SK-N-SH (cell line): ENCODE measurements at regions not wholly inside any gene's neighbourhood (a gene's known extent, or its start where the extent isn't known, plus 50 kb on each side); places are given as distances from the start of the nearest gene placed in this dataset.

Experiments used
- CTCF ChIA-PET: fragments of 300-600, 350-600 bp; formaldehyde crosslinking; extraction: SDS; loops from one replicate; lab custom pipeline; 2021; lab: Yijun Ruan, JAX
- POLR2A ChIA-PET: fragments of 350-600 bp; sonication (Branson Sonifier 250); formaldehyde crosslinking; extraction: SDS; loops from one replicate; lab custom pipeline; 2020; ENCODE audit warnings: antibody characterized with exemption, inconsistent platforms; lab: Yijun Ruan, JAX
- DNase-seq: peaks from one replicate; pipeline ENCODE4 v3.0.0; 2012
- H2AFZ ChIP-seq: fragments of 200-600 bp; sonication (generic); 2 replicates; pipeline ENCODE4 v1.8.1; 2016; ENCODE audit warnings: antibody characterized with exemption, mild to moderate bottlenecking, low read depth
- H3F3A ChIP-seq: fragments of 200-600 bp; sonication (generic); replicated peaks from 2 replicates; pipeline ENCODE3; 2016; ENCODE audit warnings: antibody characterized with exemption, mild to moderate bottlenecking; ENCODE audit not compliant: insufficient read depth
- H3K27ac ChIP-seq, 2 experiments: fragments of 200-500 bp in 1 of 2; fragments of 200-600 bp in 1 of 2; sonication (Bioruptor generic) in 1 of 2; sonication (generic), shearing (Covaris generic) in 1 of 2; 2 replicates each; pipeline versions ENCODE4 v1.5.1 to v1.6.1; 2014 to 2016; ENCODE audit warnings: low read depth in 2 of 2, inconsistent platforms in 1 of 2, low read length in 1 of 2, mild to moderate bottlenecking in 1 of 2, mixed read lengths in 1 of 2
- H3K27me3 ChIP-seq: fragments of 200-600 bp; sonication (generic), shearing (Covaris generic); 2 replicates; pipeline ENCODE4 v1.6.1; 2016; ENCODE audit warnings: mixed run types; ENCODE audit not compliant: insufficient read depth
- H3K36me3 ChIP-seq, 2 experiments: fragments of 200-500 bp in 1 of 2; fragments of 200-600 bp in 1 of 2; sonication (Bioruptor generic) in 1 of 2; sonication (generic) in 1 of 2; replicated peaks in 1 of 2; 2 replicates each; pipeline versions ENCODE3 to v1.5.1; 2014 to 2016; ENCODE audit warnings: low read length in 1 of 2, mild to moderate bottlenecking in 1 of 2; ENCODE audit not compliant: insufficient read depth in 2 of 2, control insufficient read depth in 1 of 2
- H3K4me1 ChIP-seq, 2 experiments: fragments of 200-500 bp in 1 of 2; fragments of 200-600 bp in 1 of 2; sonication (Bioruptor generic) in 1 of 2; sonication (generic), shearing (Covaris generic) in 1 of 2; 2 replicates each; pipeline versions ENCODE4 v1.5.1 to v1.6.1; 2014 to 2016; ENCODE audit warnings: low read depth in 1 of 2, low read length in 1 of 2, mixed run types in 1 of 2; ENCODE audit not compliant: insufficient read depth in 2 of 2, control insufficient read depth in 1 of 2
- H3K4me2 ChIP-seq: fragments of 200-600 bp; sonication (generic), shearing (Covaris generic); 2 replicates; pipeline ENCODE4 v1.6.1; 2017; ENCODE audit warnings: mixed run types
- H3K4me3 ChIP-seq, 2 experiments: fragments of 200-500 bp in 1 of 2; fragments of 200-600 bp in 1 of 2; sonication (Bioruptor generic) in 1 of 2; sonication (generic), shearing (Covaris generic) in 1 of 2; 2 replicates each; pipeline versions ENCODE4 v1.5.1 to v1.8.1; 2014 to 2016; ENCODE audit warnings: low read depth in 2 of 2, inconsistent platforms in 1 of 2, low read length in 1 of 2, mild to moderate bottlenecking in 1 of 2, mixed read lengths in 1 of 2, moderate library complexity in 1 of 2
- H3K79me2 ChIP-seq: fragments of 200-600 bp; sonication (generic); 2 replicates; pipeline ENCODE4 v1.8.1; 2017; ENCODE audit warnings: mild to moderate bottlenecking; ENCODE audit not compliant: insufficient read depth
- H3K9ac ChIP-seq: fragments of 200-600 bp; sonication (generic); 2 replicates; pipeline ENCODE4 v1.6.1; 2017; ENCODE audit warnings: mixed run types
- H3K9me2 ChIP-seq: fragments of 200-600 bp; sonication (generic); 2 replicates; pipeline ENCODE4 v1.6.1; 2017; ENCODE audit warnings: mixed run types
- H3K9me3 ChIP-seq: fragments of 200-600 bp; sonication (generic); 2 replicates; pipeline ENCODE4 v1.6.1; 2017; ENCODE audit warnings: mixed run types, mild to moderate bottlenecking, moderate library complexity
- H4K20me1 ChIP-seq: fragments of 200-600 bp; sonication (generic); 2 replicates; pipeline ENCODE4 v1.6.1; 2017; ENCODE audit warnings: mild to moderate bottlenecking, mixed run types; ENCODE audit not compliant: insufficient read depth
- CHD2 ChIP-seq: fragments of 150-350 bp; IDR thresholded peaks from 2 replicates; pipeline ENCODE4 v1.6.1; 2018; ENCODE audit warnings: low read length; ENCODE audit not compliant: partially characterized antibody
- CTCF ChIP-seq: fragments of 200-600 bp; sonication (generic); IDR thresholded peaks from 2 replicates; pipeline ENCODE4 v1.6.1; 2017; ENCODE audit warnings: antibody characterized with exemption, mild to moderate bottlenecking, moderate library complexity
- ELF1 ChIP-seq: IDR thresholded peaks from 2 replicates; pipeline ENCODE4 v1.4.0; 2012
- EP300 ChIP-seq, 2 experiments: IDR thresholded peaks; 2 replicates each; pipeline versions ENCODE4 v1.4.0 to v1.6.1; 2012; ENCODE audit warnings: borderline replicate concordance in 1 of 2, low read depth in 1 of 2, low read length in 1 of 2
- FOSL2 ChIP-seq: IDR thresholded peaks from 2 replicates; pipeline ENCODE4 v1.4.0; 2012; ENCODE audit warnings: low read depth, mild to moderate bottlenecking, moderate library complexity, borderline replicate concordance
- FOXM1 ChIP-seq: IDR thresholded peaks from 2 replicates; pipeline ENCODE4 v1.4.0; 2012; ENCODE audit warnings: low read depth, mild to moderate bottlenecking
- GABPA ChIP-seq: IDR thresholded peaks from 2 replicates; pipeline ENCODE4 v1.4.0; 2012; ENCODE audit warnings: low read depth, mild to moderate bottlenecking
- GATA2 ChIP-seq: sonication (generic); formaldehyde crosslinking; IDR thresholded peaks from 2 replicates; pipeline ENCODE4 v1.5.0; 2020; ENCODE audit warnings: mild to moderate bottlenecking, missing genetic modification reagents
- MEF2A ChIP-seq: IDR thresholded peaks from 2 replicates; pipeline ENCODE4 v1.4.0; 2012; ENCODE audit warnings: low read depth, borderline replicate concordance
- POLR2AphosphoS5 ChIP-seq: IDR thresholded peaks from 2 replicates; pipeline ENCODE4 v1.6.1; 2012; ENCODE audit warnings: low read depth, low read length
- RAD21 ChIP-seq: IDR thresholded peaks from 2 replicates; pipeline ENCODE4 v1.6.1; 2012; ENCODE audit warnings: mild to moderate bottlenecking, low read length
- RCOR1 ChIP-seq: fragments of 150-350 bp; IDR thresholded peaks from 2 replicates; pipeline ENCODE4 v1.6.1; 2017; ENCODE audit warnings: antibody characterized with exemption, low read length
- TAF1 ChIP-seq: IDR thresholded peaks from 2 replicates; pipeline ENCODE4 v1.6.1; 2012; ENCODE audit warnings: low read depth, mild to moderate bottlenecking, low read length, moderate library complexity, borderline replicate concordance
- WGBS: methylation state at CpG from one replicate; pipeline ENCODE4 v1.1.6; 2017; ENCODE audit warnings: low lambda C conversion rate; 5-methylcytosine and 5-hydroxymethylcytosine counted together
- TF ChIP-seq, protein P1 (sequence below): fragments of 150-350 bp; IDR thresholded peaks from 2 replicates; pipeline ENCODE4 v1.6.1; 2016; ENCODE audit warnings: mild to moderate bottlenecking, low read depth, low read length
- TF ChIP-seq, protein P2 (sequence below): fragments of 150-350 bp; IDR thresholded peaks from 2 replicates; pipeline ENCODE4 v1.6.1; 2017; ENCODE audit warnings: antibody characterized with exemption, low read length, low read depth, borderline replicate concordance
- TF ChIP-seq, protein P3 (sequence below): IDR thresholded peaks from 2 replicates; pipeline ENCODE4 v1.4.0; 2012; ENCODE audit warnings: low read depth, borderline replicate concordance
- TF ChIP-seq, protein P4 (sequence below): IDR thresholded peaks from 2 replicates; pipeline ENCODE4 v1.4.0; 2012; ENCODE audit warnings: low read depth, borderline replicate concordance

DNA sequence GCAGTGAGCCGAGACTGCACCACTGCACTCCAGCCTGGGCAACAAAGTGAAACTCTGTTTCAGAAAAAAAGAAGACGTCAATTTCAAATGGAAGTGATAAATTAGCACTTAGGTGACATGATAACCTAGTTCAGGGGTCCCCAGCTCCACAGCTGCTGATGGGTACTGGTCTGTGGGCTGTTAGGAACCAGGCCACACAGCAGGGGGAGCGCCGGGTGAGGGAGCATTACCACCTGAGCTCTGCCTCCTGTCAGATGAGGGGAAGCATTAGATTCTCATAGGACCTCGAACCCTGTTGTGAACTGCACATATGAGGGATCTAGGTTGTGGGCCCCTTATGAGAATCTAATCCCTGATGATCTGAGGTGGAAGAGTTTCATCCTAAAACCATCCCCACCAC, 253.0 kb downstream of the FOXL1 start:
- CTCF ChIA-PET = interaction anchor here (0.6 kb wide), 1 partner anchor 35 kb away, joined by 3 read pairs; no protein-coding TSS in a partner anchor
- H3K4me1 ChIP-seq = peaks cover 0 to 4% of the 10 kb centered on the region in 2 experiments; a peak in 1 of 4 replicates
- H3K79me2 ChIP-seq = no peaks in the 10 kb centered on the region
- no peak for TF ChIP-seq CHD2
- TF ChIP-seq CTCF = peak; percentile 21
- TF ChIP-seq, all 33 proteins: peak for 1
- Histone ChIP-seq H3K4me3 (no peak overlapping the region), H3K27me3 (peaks cover 54% of the 10 kb centered on the region), H2AFZ (no peak overlapping the region), H3K9ac (no peak overlapping the region), H4K20me1 (no peaks in the 10 kb centered on the region), H3K27ac (no peak overlapping the region), H3K36me3 (no peaks in the 10 kb centered on the region), H3K9me2 (no peaks in the 10 kb centered on the region), H3K4me2 (no peak overlapping the region), H3F3A (no peaks in the 10 kb centered on the region), H3K9me3 (no peaks in the 10 kb centered on the region)
- 12% methylated on average over 5 of the region's 5 CpGs for WGBS
- DNase-seq = no peak
- POLR2A ChIA-PET = no interaction called here

- peak overlapping the region; percentile 46; the same call in 1 of the 2 replicates for H3K4me2 ChIP-seq
- no peaks in the 10 kb centered on the region for H4K20me1 ChIP-seq
- H3K9ac ChIP-seq = no peak overlapping the region
- H3K4me1 ChIP-seq = peaks cover 0 to 4% of the 10 kb centered on the region in 2 experiments; a peak in 2 of 4 replicates
- no peak overlapping the region for H3K4me3 ChIP-seq
- TF ChIP-seq, protein P1, sequence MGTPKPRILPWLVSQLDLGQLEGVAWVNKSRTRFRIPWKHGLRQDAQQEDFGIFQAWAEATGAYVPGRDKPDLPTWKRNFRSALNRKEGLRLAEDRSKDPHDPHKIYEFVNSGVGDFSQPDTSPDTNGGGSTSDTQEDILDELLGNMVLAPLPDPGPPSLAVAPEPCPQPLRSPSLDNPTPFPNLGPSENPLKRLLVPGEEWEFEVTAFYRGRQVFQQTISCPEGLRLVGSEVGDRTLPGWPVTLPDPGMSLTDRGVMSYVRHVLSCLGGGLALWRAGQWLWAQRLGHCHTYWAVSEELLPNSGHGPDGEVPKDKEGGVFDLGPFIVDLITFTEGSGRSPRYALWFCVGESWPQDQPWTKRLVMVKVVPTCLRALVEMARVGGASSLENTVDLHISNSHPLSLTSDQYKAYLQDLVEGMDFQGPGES = no peak
- TF ChIP-seq FOSL2 (no peak), GATA2 (CRISPR knock-in tag) (no peak), MEF2A (no peak), ELF1 (no peak), CHD2 (no peak), GABPA (no peak), RAD21 (no peak), EP300 (IDR thresholded peaks at IDR 0.05; ENCODE audit: borderline replicate concordance in 1 of 2, low read depth in 1 of 2, low read length in 1 of 2) (no peak), POLR2AphosphoS5 (no peak), TAF1 (no peak), FOXM1 (no peak), RCOR1 (no peak)
- TF ChIP-seq, protein P2, sequence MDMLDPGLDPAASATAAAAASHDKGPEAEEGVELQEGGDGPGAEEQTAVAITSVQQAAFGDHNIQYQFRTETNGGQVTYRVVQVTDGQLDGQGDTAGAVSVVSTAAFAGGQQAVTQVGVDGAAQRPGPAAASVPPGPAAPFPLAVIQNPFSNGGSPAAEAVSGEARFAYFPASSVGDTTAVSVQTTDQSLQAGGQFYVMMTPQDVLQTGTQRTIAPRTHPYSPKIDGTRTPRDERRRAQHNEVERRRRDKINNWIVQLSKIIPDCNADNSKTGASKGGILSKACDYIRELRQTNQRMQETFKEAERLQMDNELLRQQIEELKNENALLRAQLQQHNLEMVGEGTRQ = no peak
- TF ChIP-seq, protein P3, sequence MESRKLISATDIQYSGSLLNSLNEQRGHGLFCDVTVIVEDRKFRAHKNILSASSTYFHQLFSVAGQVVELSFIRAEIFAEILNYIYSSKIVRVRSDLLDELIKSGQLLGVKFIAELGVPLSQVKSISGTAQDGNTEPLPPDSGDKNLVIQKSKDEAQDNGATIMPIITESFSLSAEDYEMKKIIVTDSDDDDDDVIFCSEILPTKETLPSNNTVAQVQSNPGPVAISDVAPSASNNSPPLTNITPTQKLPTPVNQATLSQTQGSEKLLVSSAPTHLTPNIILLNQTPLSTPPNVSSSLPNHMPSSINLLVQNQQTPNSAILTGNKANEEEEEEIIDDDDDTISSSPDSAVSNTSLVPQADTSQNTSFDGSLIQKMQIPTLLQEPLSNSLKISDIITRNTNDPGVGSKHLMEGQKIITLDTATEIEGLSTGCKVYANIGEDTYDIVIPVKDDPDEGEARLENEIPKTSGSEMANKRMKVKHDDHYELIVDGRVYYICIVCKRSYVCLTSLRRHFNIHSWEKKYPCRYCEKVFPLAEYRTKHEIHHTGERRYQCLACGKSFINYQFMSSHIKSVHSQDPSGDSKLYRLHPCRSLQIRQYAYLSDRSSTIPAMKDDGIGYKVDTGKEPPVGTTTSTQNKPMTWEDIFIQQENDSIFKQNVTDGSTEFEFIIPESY = no peak
- TF ChIP-seq, protein P4, sequence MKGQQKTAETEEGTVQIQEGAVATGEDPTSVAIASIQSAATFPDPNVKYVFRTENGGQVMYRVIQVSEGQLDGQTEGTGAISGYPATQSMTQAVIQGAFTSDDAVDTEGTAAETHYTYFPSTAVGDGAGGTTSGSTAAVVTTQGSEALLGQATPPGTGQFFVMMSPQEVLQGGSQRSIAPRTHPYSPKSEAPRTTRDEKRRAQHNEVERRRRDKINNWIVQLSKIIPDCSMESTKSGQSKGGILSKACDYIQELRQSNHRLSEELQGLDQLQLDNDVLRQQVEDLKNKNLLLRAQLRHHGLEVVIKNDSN = no peak
- H3K27me3 ChIP-seq = peaks cover 36% of the 10 kb centered on the region
- CTCF ChIA-PET = no interaction called here
- H3F3A ChIP-seq = peaks cover 5% of the 10 kb centered on the region
- H3K79me2 ChIP-seq = no peaks in the 10 kb centered on the region
- no peak overlapping the region for H2AFZ ChIP-seq
- POLR2A ChIA-PET = no interaction called here
- no peaks in the 10 kb centered on the region for H3K9me3 ChIP-seq
- no peak for DNase-seq
- no peak overlapping the region for H3K27ac ChIP-seq
- no peaks in the 10 kb centered on the region for H3K9me2 ChIP-seq
- WGBS = 21% methylated on average over 8 of the region's 9 CpGs
- no peaks in the 10 kb centered on the region for H3K36me3 ChIP-seq
Measured at GRCh38 chr16:86833136-86833535, 254.8 kb downstream of the FOXL1 start.
